ENCODE measurements at regions not wholly inside any gene's neighbourhood (a gene's known extent, or its start where the extent isn't known, plus 50 kb on each side); places are given as distances from the start of the nearest gene placed in this dataset.

DNA sequence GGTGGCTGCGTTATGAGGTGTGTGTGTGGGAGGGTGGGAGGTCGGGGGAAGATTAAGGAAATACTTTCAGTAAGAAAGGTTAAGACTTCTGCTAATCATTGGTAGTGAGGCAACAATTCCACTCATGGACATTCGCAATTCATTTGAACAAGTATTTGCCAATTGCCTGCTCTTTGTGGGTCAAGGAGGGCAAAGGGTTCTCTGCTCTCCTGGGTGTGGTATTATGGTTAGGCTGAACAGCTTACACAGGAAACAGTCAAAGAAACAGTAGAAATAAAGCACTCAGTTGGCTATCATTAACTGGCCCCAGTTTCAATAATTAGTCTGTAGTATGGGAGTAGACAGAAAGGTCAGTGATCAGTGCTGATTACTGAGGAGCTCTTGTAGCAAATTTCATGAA is 357.0 kb upstream of the FANCL start:
- TF ChIP-seq GATA2 (IDR thresholded peaks at IDR 0.05; ENCODE audit: low read depth, low read length), result no peak
- TF ChIP-seq GATA3 (IDR thresholded peaks at IDR 0.05; ENCODE audit: low read depth, low read length), result no peak
